ENCODE measurements at regions not wholly inside any gene's neighbourhood (a gene's known extent, or its start where the extent isn't known, plus 50 kb on each side); places are given as distances from the start of the nearest gene placed in this dataset.

GRCh38 chr6:40098774-40099173 lies 164.5 kb upstream of the MOCS1 start:
- Mint-ChIP-seq H3K4me3 (no peak overlapping the region), H3K9me3 (peaks cover 2% of the 10 kb centered on the region), H3K36me3 (ENCODE audit: low read depth) (no peaks in the 10 kb centered on the region), H3K27ac (no peak overlapping the region), H3K27me3 (ENCODE audit: insufficient read depth) (peaks cover 36% of the 10 kb centered on the region), H3K4me1 (no peaks in the 10 kb centered on the region)
- Histone ChIP-seq H3K36me3 (ENCODE audit: control insufficient read depth, insufficient read depth, low read length) (no peaks in the 10 kb centered on the region), H3K27ac (ENCODE audit: low read depth, low read length) (no peak overlapping the region), H3K9me3 (ENCODE audit: control insufficient read depth, low read length) (no peaks in the 10 kb centered on the region), H3K4me3 (ENCODE audit: low read length) (no peak overlapping the region), H3K4me1 (ENCODE audit: control insufficient read depth, insufficient read depth, low read length) (no peaks in the 10 kb centered on the region), H3K27me3 (ENCODE audit: control insufficient read depth, insufficient read depth, low read length, poor library complexity, severe bottlenecking) (peaks cover 22% of the 10 kb centered on the region), H3K9ac (ENCODE audit: extremely low read depth, low read length, poor library complexity, severe bottlenecking) (no peak overlapping the region)
- TF ChIP-seq CTCF (conservative IDR thresholded peaks at IDR 0.05), result no peak
- DNase-seq, result no peak
- WGBS, 2 experiments (ENCODE audit: insufficient coverage in 1 of 2, insufficient read length in 1 of 2), result 93 to 100% methylated on average over 1 to 3 of the region's 3 CpGs

GRCh38 chr6:40097590-40097989 lies 163.3 kb upstream of the MOCS1 start:
- Mint-ChIP-seq H3K4me3 (no peak overlapping the region), H3K9me3 (peaks cover 2% of the 10 kb centered on the region), H3K27ac (no peak overlapping the region), H3K27me3 (ENCODE audit: insufficient read depth) (peaks cover 46% of the 10 kb centered on the region), H3K36me3 (ENCODE audit: low read depth) (no peaks in the 10 kb centered on the region), H3K4me1 (no peaks in the 10 kb centered on the region)
- peaks cover 22% of the 10 kb centered on the region for H3K27me3 ChIP-seq (ENCODE audit: control insufficient read depth, insufficient read depth, low read length, poor library complexity, severe bottlenecking)
- no peak overlapping the region for H3K9ac ChIP-seq (ENCODE audit: extremely low read depth, low read length, poor library complexity, severe bottlenecking)
- WGBS, 2 experiments (ENCODE audit: insufficient coverage in 1 of 2, insufficient read length in 1 of 2), result 74 to 81% methylated on average over 2 of the region's 2 CpGs
- no peak for TF ChIP-seq CTCF (conservative IDR thresholded peaks at IDR 0.05)
- H3K4me1 ChIP-seq (ENCODE audit: control insufficient read depth, insufficient read depth, low read length), result no peaks in the 10 kb centered on the region
- H3K9me3 ChIP-seq (ENCODE audit: control insufficient read depth, low read length), result no peaks in the 10 kb centered on the region
- H3K27ac ChIP-seq (ENCODE audit: low read depth, low read length), result no peak overlapping the region
- H3K36me3 ChIP-seq (ENCODE audit: control insufficient read depth, insufficient read depth, low read length), result no peaks in the 10 kb centered on the region
- no peak overlapping the region for H3K4me3 ChIP-seq (ENCODE audit: low read length)
- no peak for DNase-seq

- DNase-seq, result no peak
- no peak overlapping the region for H3K9ac ChIP-seq (ENCODE audit: extremely low read depth, low read length, poor library complexity, severe bottlenecking)
- H3K27ac ChIP-seq (ENCODE audit: low read depth, low read length), result no peak overlapping the region
- H3K4me1 ChIP-seq (ENCODE audit: control insufficient read depth, insufficient read depth, low read length), result no peaks in the 10 kb centered on the region
- Mint-ChIP-seq H3K36me3 (ENCODE audit: low read depth) (no peaks in the 10 kb centered on the region), H3K4me1 (peaks cover 11% of the 10 kb centered on the region), H3K9me3 (no peaks in the 10 kb centered on the region), H3K4me3 (no peak overlapping the region), H3K27ac (no peak overlapping the region), H3K27me3 (ENCODE audit: insufficient read depth) (peaks cover 26% of the 10 kb centered on the region)
- H3K9me3 ChIP-seq (ENCODE audit: control insufficient read depth, low read length), result no peaks in the 10 kb centered on the region
- WGBS, 2 experiments (ENCODE audit: insufficient coverage in 1 of 2, insufficient read length in 1 of 2), result 95 to 100% methylated on average over 1 to 3 of the region's 3 CpGs
- peaks cover 28% of the 10 kb centered on the region for H3K27me3 ChIP-seq (ENCODE audit: control insufficient read depth, insufficient read depth, low read length, poor library complexity, severe bottlenecking)
- H3K4me3 ChIP-seq (ENCODE audit: low read length), result peak overlapping the region; percentile 12
- no peak for TF ChIP-seq CTCF (conservative IDR thresholded peaks at IDR 0.05)
- no peaks in the 10 kb centered on the region for H3K36me3 ChIP-seq (ENCODE audit: control insufficient read depth, insufficient read depth, low read length)
Observed at GRCh38 chr6:40083141-40083920, 149.1 kb upstream of the MOCS1 start.

Measured in endodermal cell (in vitro differentiated cells).